ENCODE measurements at regions not wholly inside any gene's neighbourhood (a gene's known extent, or its start where the extent isn't known, plus 50 kb on each side); places are given as distances from the start of the nearest gene placed in this dataset.
"Not testable (repeated sequence)": the region's sequence is repeated elsewhere in the genome, so short reads cannot be mapped to it uniquely, and the experiment has no call there.

DNA sequence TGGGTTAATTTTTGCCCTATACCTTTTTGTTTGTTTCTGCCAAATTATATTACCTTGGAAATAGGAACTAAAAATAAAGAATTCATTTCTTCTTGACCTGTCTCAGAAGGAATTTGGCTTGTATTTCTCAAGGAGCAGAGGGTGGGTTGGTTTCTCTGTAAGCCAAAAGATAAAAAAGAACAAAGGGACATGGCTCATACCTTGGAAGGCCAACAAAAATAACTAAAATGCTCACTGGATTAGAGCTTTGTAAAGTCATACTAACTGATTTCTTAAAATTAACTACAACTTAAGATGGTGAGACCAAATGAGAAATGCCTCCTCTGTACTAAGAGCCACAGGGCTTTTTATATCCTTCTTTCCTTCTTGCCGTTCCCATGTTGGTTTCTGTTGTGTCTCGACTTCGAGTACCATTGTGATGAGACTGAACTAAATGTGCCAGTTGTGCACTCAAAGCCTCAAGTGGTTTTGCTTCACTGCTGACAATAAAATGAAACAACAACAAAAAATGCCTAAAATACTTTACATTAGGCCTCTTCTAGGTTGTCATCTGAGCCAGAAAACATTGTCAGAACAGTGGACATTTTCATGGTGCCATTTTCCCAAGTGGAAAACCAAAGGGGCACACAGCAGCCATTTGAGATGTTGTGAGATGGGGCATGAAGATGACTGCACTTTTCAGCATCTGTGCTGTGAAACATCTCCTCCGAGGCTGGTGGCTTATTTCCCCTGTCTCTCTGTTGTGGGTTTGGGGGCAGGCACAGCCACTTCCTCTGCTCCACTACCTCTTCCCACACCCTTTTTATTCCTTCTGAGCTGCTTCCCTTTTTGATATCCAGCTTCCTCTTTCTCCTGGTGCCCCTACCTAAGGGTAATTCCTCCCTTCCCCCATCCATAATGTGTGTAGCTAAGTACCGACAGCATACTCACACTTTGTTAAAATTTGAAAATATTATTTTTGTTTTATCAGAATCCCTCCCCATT, 51.8 kb upstream of the AGR3 start:
- DNase-seq (ENCODE audit: low spot score) = no peak

DNA sequence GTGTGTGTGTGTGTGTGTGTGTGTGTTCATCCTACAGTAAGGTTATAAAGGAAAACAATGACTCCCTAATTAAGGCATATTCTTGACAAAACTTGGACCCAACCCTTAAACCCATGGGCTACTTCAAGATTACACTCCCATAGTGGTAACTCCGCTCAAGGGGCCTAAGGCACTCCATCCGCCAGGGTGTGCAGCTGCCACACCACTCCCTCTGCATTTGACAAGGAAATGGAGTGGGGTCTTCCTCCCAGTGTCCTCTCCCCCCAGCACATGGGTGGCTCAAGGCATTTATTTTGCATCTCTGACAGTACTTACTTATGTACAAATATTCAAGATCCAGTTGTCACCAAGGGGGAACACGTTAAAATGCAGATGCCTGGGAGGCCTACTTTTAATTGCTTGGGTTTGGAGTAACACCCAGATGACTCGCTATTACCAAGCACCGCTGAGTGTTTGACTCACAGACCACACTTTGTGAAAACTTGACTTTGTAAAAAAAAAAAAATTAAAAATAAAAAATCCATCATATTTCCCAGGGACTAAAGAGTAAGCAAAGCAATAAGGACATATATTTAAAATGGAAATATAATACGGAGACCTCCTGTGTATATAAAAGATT, 53.0 kb upstream of the AGR3 start:
- DNase-seq (ENCODE audit: low spot score) = no peak

GRCh38 chr7:16935341-16935735, 53.6 kb upstream of the AGR3 start:
- DNase-seq (ENCODE audit: low spot score) = no peak

DNA sequence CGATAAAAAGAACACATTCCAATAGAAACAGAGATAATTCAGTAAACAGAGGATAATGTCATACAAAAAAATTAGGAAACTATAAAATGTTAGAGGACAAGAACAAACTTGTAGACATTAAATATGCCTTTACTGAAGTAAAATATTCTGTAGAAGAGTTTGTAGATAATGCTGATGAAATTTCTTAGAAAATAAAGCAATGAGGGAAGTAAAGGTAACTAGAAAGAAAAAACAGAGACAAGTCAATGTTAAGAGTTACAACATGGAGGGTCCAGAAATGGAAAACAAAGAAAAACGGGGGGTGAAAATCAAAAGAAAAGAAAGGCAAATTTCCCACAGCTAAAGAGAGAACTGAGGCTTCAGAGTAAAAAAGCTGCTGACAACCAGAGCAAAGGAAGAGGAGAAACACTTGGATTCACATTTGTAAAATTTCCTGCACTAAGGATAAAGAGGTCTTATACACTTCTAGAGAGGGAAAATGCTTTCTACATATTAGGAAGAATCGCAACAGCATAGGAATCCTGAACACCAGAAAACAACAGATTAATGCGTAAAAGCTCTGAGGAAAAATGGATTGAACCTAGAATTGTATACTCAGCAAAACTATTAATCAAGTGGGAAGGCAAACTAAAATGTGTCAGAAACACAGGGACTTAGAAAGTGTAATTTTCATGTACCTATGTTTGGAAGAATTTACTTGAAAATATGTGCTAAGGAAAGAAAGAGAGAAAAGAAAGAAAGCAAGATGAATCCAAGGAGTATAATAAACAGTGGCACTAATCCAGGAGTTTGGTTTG, 55.0 kb upstream of the AGR3 start:
- no peak for DNase-seq (ENCODE audit: low spot score)

DNA sequence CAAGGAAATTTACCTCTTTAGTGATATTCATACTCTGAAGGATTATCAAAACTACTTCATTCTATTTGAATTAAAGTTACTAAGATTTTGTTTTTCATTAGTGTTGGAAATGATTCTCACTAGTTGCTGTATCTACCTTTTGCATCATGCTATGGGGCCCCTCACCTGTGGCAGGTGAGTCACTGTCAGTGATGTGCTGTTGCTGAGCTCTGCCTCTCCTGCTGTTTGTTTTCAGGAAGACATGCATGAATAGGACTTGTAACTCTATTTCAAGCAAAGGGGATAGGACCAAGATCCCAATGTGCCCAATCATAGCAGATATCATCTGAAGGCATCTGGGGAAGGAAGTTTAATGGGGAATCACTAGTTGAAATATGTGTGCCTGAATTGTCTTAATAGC, 57.4 kb upstream of the AGR3 start:
- no peak for DNase-seq (ENCODE audit: low spot score)

- no peak for DNase-seq (ENCODE audit: low spot score)
These were observed 59.0 kb upstream of the AGR3 start for GRCh38 chr7:16940776-16941175.

- no peak for DNase-seq (ENCODE audit: low spot score)
These were observed 61.2 kb upstream of the AGR3 start for GRCh38 chr7:16942929-16943509.

- no peak for DNase-seq (ENCODE audit: low spot score)
These were observed 63.2 kb upstream of the AGR3 start for GRCh38 chr7:16944936-16945335.

DNA sequence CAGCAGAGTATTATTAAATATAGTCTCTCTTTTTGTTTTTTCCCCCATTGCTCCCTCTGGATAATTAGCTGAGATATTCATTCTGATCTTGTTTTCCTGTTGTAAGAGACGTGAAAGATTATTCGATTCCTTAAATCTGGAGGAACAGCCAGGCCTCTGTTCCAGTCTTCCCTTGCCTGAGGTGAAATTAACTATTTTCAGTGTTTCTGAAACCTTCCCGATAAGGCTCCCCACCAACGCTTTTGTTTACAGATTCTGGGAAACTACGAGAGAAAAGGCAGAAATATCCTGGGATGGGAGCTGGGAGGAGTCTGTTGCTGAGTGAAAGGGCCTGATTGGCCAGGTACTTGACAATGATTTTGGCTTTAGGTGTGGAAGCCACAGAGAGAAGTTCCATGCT, 63.6 kb upstream of the AGR3 start:
- DNase-seq (ENCODE audit: low spot score) = no peak

- not testable (repeated sequence) for DNase-seq (ENCODE audit: low spot score)
These were observed 66.3 kb upstream of the AGR3 start for GRCh38 chr7:16948110-16948509.

DNA sequence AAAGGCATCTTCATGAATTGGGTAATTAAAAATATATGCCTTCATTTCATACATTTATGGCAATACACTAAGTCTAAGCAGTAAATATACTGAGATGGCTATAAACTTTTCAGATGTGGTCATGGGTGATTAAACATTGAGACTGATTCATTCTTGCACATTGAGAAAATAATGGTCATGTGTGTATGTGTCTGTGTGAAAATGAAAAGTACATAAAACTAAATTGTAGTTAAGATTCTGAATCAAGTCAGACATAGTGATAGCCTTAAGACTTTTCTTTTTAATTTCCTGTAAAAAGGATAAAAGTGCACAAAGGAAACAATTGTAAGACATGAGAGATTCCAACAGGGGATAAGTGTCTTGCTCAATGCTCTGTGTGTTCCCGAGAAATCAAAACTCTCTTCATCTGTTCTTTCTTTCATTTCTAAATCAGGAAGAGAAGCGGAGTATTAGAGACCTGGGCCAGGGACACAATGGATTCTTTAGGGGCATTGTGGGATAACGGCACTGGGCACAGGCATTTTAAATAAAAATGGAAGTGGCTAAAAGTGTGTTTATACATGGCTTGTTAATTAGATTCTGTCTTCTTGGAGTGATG, 69.8 kb upstream of the AGR3 start:
- DNase-seq (ENCODE audit: low spot score) = no peak

GRCh38 chr7:16954321-16954720, 72.5 kb upstream of the AGR3 start:
- no peak for DNase-seq (ENCODE audit: low spot score)

GRCh38 chr7:16958724-16959123, 76.9 kb upstream of the AGR3 start:
- DNase-seq (ENCODE audit: low spot score) = no peak

DNA sequence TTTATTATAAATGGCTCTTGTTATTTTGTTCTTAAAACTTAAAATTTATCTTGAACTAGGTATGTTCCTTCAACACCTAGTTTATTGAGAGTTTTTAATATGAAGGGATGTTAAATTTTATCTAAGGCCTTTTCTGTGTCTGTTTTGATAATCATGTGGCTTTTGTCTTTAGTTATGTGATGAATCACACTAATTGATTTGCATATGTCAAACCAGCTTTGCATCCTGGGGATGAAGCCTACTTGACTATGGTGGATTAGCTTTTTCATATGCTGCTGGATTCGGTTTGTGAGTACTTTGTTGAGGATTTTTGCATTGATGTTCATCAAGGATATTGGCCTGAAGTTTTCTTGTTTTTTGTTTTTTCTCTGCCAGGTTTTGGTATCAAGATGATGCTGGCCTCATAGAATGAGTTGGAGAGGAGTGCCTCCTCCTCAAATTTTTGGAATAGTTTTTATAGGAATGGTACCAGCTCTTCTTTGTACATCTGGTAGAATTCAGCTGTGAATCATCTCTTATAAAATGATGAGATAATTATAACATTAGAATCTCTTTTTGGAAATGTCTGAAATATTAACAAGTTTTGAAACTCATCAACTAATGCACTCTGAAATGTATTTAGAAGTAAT, 78.7 kb upstream of the AGR3 start:
- no peak for DNase-seq (ENCODE audit: low spot score)

- no peak for DNase-seq (ENCODE audit: low spot score)
These were observed 79.9 kb upstream of the AGR3 start for GRCh38 chr7:16961641-16962040.

DNA sequence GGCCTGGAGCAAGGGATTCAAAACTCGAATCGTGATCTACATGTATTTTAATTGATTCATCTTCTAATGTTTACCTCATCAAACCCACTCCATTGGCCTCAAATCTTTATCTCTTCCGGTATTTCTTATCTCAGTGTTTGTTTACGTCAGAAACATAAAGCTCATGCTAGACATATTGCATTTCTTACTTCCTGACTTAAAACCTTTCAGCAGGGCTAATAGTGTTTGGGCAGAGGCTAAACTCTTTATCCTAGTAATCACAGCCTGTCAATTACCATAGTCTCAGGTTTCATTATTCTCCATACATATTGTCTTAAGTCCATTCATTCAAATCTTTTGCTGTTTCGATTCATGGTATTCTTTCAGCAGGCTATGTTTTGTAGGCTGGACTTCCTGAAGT, 81.3 kb upstream of the AGR3 start:
- DNase-seq (ENCODE audit: low spot score) = no peak

DNA sequence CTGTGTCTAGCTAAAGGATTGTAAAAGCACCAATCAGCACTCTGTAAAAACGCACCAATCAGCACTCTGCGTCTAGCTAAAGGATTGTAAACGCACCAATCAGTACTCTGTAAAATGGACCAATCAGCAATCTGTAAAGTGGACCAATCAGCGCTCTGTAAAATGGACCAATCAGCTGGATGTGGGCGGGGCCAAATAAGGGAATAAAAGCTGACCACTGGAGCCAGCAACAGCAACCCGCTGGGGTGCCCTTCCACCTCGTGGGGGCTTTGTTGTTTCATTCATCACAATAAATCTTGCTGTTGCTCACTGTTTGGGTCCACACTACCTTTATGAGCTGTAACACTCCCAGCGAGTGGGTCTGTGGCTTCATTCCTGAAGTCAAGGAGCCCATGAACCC, 83.9 kb upstream of the AGR3 start:
- not testable (repeated sequence) for DNase-seq (ENCODE audit: low spot score)

GRCh38 chr7:16967300-16967811, 85.6 kb upstream of the AGR3 start:
- DNase-seq (ENCODE audit: low spot score) = no peak

- no peak for DNase-seq (ENCODE audit: low spot score)
These were observed 89.1 kb upstream of the AGR3 start for GRCh38 chr7:16970732-16971482.

DNA sequence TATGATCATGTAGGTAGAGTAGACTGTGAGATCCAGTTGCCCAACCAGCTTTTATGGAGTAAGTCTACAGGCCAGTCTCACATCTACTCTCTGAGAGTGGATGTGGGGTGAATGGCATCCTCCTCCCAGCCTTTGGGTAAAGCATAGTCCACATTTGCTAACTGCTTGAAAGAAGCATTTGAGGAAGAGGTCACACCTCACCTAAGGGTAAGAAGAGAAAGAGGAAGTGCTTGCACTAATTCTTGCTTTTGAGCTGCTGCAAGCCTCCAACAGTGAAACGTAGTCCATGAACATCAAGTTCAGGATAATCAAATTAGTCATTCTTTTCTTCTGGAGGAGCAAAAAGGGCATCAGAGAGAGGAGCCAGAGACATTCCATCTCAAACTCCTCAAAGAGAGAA, 93.9 kb upstream of the AGR3 start:
- no peak for DNase-seq (ENCODE audit: low spot score)

All from hematopoietic multipotent progenitor cell treated with erythropoietin and hydrocortisone succinate and interleukin-3 and kit ligand, for 15 days (in vitro differentiated cells).